HEK293T (cell line): ENCODE measurements at regions not wholly inside any gene's neighbourhood (a gene's known extent, or its start where the extent isn't known, plus 50 kb on each side); places are given as distances from the start of the nearest gene placed in this dataset.
"Not testable (repeated sequence)": the region's sequence is repeated elsewhere in the genome, so short reads cannot be mapped to it uniquely, and the experiment has no call there.

Source experiments
- BHLHE40 ChIP-seq: fragments of 450-650 bp; IDR thresholded peaks from 2 replicates; pipeline ENCODE4 v1.6.1; 2016; ENCODE audit warnings: mild to moderate bottlenecking, moderate library complexity, borderline replicate concordance
- FOXA1 ChIP-seq: fragments of 450-650 bp; IDR thresholded peaks from 2 replicates; pipeline ENCODE4 v1.6.1; 2016; ENCODE audit warnings: mild to moderate bottlenecking
- FOXM1 ChIP-seq: fragments of 450-650 bp; IDR thresholded peaks from 2 replicates; pipeline ENCODE4 v1.6.1; 2017; ENCODE audit warnings: mild to moderate bottlenecking, borderline replicate concordance
- NFRKB ChIP-seq: fragments of 450-650 bp; IDR thresholded peaks from 2 replicates; pipeline ENCODE4 v1.6.1; 2016; ENCODE audit warnings: mild to moderate bottlenecking, moderate library complexity
- SP1 ChIP-seq: fragments of 450-650 bp; IDR thresholded peaks from 2 replicates; pipeline ENCODE4 v1.6.1; 2017
- SUZ12 ChIP-seq: fragments of 450-650 bp; IDR thresholded peaks from 2 replicates; pipeline ENCODE4 v1.6.1; 2016; ENCODE audit warnings: mild to moderate bottlenecking
- ZNF384 ChIP-seq: fragments of 450-650 bp; IDR thresholded peaks from 2 replicates; pipeline ENCODE4 v1.6.1; 2016

GRCh38 chr1:83406693-83407371 is 592.1 kb downstream of the TTLL7 start:
- TF ChIP-seq BHLHE40, NFRKB, SUZ12, FOXM1, ZNF384, FOXA1, SP1: not testable (repeated sequence)
